HG03139 (cell line): ENCODE measurements at regions not wholly inside any gene's neighbourhood (a gene's known extent, or its start where the extent isn't known, plus 50 kb on each side); places are given as distances from the start of the nearest gene placed in this dataset.

ENCODE experiments used
- ATAC-seq: cut with Tn5 transposase; IDR thresholded peaks from one replicate; pipeline ENCODE4 v1.9.1; 2021; ENCODE audit not compliant: unreplicated experiment

- no peak for ATAC-seq
These were observed 1418.8 kb downstream of the MRPL39 start for GRCh38 chr21:24188506-24188905.

DNA sequence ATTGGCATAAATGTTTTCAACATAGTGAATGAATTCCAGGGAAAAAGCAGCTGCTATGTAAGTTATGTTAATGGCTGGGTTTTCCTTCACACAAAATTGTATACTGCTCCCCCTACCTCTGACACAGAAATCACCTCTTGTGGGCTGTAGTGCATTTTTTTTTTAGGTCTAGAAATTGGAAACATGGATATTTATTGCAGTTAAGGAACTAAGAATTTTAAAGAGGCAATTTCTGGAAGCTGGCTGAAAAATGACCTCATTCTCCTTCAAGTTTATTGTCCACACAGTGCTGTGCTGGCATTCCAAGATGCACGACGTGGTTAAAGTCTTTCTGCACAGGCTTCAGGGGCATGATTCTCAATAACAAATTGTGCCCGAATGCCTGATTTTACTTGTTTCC, 1424.2 kb downstream of the MRPL39 start:
- no peak for ATAC-seq

- ATAC-seq: no peak
These were observed 1428.2 kb downstream of the MRPL39 start for GRCh38 chr21:24179110-24179509.

- no peak for ATAC-seq
These were observed 1432.2 kb downstream of the MRPL39 start for GRCh38 chr21:24175106-24175505.

DNA sequence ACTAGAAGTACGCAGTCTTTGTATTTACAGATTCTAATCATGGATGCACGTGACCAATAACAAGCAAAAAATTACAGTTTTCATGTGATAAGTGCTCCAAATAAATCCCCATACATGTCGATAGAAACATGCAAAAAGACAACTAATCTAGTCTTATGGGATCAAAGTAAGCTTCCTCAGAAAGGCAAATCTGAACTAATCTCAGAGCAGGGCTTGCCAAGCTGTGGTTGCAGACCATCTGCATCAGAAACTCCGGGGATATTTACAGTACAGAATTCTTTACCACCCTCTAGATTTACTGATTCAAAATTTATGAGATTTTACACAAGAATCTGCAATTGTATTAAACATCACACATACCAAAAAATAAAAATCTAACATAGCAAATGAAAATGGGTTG, 1435.5 kb downstream of the MRPL39 start:
- ATAC-seq: no peak

DNA sequence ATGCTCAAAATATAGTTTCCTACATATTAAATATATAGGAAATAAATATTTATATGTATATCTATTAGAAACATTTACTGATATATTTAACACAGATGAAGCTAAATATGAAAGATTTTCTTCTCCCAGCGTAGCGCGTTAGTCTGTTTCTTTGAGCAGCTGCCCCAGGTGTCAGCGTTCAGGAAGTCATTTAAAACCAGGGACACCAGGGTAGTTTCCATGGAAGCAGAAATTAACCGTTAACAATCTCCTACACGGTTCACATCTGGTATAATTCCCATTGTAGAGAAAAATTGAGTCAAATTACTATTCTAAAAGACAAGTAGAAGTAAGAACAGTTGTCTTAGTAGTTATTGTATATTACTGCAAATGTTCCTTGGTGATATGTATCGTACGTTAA, 1443.7 kb downstream of the MRPL39 start:
- ATAC-seq: no peak

DNA sequence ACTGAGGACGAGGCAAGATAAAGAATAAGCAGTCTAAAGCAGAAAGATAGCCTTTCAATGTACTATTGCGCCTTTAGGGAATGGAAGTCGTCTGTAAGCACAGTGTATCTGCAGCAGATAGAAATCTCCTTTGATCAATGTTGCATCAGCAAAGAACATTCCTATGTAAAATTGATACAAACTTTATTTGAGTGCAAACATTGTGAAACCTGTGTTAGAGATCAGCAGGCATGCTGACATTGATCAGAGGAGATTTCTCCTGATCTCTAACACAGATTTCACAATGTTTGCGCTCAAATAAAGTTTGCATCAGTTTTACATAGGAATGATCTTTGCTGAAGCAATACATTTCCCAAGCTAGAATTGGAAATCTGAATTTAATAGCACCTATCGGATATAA, 1446.8 kb downstream of the MRPL39 start:
- ATAC-seq: no peak

DNA sequence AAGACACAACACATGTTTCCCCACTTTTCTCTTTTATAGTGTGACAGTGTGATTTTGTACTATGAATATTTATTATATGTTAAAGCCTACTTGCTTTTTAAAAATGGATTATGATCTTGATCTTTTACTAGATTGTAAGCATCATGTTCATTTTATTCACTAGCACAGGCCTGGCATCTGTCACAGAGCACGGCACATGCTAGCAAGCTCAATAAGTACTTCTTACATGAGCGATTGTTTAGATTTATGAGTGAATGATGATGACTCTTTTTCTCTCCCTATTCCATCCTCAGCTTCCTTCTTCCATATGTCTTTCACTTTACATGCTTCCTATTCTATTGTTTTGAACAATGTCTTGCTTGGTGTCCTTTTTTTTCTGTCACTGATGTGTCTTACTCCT, 1454.1 kb downstream of the MRPL39 start:
- ATAC-seq: no peak

- ATAC-seq: no peak
These were observed 1456.5 kb downstream of the MRPL39 start for GRCh38 chr21:24150753-24151152.

GRCh38 chr21:24148461-24148860, 1458.8 kb downstream of the MRPL39 start:
- no peak for ATAC-seq

GRCh38 chr21:24147674-24148073, 1459.6 kb downstream of the MRPL39 start:
- no peak for ATAC-seq

GRCh38 chr21:24131056-24131455, 1476.2 kb downstream of the MRPL39 start:
- ATAC-seq: no peak

DNA sequence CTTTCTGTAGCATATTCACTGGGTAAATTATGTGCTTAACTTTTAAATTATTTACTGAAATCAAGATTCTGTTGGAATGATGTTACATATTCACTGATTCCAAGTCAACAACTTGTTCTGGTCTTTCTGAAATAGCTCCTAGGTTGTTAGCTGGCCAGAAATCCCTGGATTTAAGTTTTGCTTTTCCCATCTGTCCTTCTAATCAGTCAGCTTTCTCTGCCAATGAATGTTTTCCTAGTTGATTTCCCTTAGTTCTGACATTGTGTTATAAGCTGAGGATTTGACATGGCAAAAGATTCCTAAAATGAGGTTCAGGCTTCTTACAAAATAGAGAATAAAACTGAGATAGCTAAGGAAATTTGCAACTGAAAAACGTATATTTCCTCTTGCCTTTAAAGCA, 1479.6 kb downstream of the MRPL39 start:
- ATAC-seq: no peak

DNA sequence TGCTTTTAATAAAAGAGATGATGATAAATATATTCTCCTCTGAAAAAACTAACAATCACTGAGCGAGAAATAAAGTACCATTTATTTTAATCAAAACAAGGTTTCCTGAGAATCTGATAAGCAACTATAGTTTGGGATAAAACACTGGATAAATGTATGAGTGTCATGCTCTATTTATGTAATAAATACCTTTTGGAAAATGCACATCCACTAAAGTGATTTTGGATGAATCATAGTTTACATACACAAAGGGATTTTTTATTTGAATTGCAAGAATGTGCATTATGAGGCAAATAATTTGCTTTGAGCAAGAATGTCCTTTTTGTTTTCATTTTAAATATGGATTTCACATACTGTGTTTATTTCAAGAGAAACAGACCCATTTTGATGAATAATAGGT, 1483.5 kb downstream of the MRPL39 start:
- ATAC-seq: no peak

DNA sequence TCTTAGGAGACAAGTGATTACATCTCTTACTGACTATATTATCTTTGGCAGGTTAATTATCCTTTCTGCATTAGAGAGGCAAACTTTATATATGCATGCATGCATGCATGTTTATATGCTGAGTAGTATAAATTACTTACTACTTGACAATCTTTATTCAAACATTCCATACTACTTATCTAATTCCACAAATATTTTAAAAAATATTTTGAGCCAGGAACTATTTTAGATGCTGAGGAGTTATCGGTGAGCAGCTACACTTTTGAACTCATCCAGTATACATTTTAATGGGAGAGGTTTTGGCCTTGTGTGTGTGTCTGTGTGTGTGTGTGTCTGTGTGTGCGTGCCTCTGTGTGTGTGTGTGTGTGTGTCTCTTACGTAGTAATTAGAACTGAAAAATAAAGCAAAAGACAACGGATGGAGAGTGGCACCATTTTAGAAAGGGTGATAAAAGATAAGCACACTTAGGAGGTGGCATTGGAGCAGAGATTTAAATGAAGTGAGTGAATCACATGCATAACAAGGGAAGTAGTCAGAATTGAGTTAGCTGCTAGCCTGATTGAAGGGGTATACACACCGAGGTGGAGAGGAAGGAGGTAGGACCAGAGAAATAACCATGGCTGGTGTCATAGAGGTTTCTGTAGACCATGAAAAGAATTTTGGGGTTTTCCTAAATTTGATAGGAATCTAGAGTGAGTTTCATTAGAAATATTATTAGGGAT, 1488.4 kb downstream of the MRPL39 start:
- no peak for ATAC-seq

DNA sequence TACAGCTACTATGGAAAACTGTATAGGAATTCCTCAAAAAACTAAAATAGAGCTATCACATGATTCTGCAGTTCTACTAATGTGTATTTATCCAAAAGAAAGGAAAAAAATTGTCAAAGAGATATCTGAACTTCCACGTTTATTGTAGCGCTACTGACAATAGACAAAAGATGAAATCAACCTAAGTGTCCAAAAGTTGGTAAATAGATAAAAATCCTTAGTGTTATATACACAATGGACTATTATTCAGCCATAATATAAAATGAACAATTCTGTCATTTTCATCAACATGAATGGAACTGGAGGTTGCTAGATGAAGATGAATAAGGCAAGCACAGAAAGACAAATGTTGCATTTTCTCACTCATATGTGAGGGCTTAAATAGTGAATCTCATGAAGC, 1492.1 kb downstream of the MRPL39 start:
- ATAC-seq: no peak

- no peak for ATAC-seq
These were observed 1495.3 kb downstream of the MRPL39 start for GRCh38 chr21:24112020-24112419.

- ATAC-seq: no peak
These were observed 1496.4 kb downstream of the MRPL39 start for GRCh38 chr21:24110846-24111245.

- ATAC-seq: no peak
These were observed 1510.1 kb downstream of the MRPL39 start for GRCh38 chr21:24097181-24097580.

GRCh38 chr21:24096651-24097050, 1510.6 kb downstream of the MRPL39 start:
- no peak for ATAC-seq

- no peak for ATAC-seq
These were observed 1514.2 kb downstream of the MRPL39 start for GRCh38 chr21:24093032-24093431.

DNA sequence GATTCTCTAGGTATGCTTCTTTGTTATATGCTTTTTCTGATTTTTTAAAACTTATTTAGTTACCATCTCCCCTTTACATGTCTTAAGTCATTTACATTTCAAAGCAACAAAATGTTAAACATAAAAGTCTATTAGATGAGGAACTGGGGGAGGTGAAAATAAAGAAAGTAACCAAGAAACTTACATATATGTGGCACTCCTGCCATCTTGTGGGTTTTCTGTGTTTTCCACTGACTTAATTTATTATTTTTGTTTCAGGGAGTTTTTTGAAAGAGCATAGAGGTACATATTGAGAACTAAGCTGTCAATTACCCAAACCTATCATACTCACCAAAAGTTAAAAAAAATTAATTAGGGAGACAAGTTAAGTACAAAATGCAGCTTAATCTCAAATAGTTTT, 1531.1 kb downstream of the MRPL39 start:
- ATAC-seq: no peak

GRCh38 chr21:24055696-24056095, 1551.6 kb downstream of the MRPL39 start:
- ATAC-seq: no peak
